Glutamatergic neuron (in vitro differentiated cells): ENCODE measurements at regions not wholly inside any gene's neighbourhood (a gene's known extent, or its start where the extent isn't known, plus 50 kb on each side); places are given as distances from the start of the nearest gene placed in this dataset.

ENCODE experiments used
- DNase-seq: peaks from one replicate; pipeline ENCODE4 v3.0.0; 2022
- H3K27ac Mint-ChIP-seq: one replicate; pipeline ENCODE4 v1.8.0; 2020; ENCODE audit warnings: mild to moderate bottlenecking, mixed read lengths, inconsistent platforms; ENCODE audit not compliant: unreplicated experiment
- H3K27me3 Mint-ChIP-seq: one replicate; pipeline ENCODE4 v1.8.0; 2020; ENCODE audit warnings: mild to moderate bottlenecking, moderate library complexity, mixed read lengths, inconsistent platforms; ENCODE audit not compliant: unreplicated experiment
- H3K36me3 Mint-ChIP-seq: one replicate; pipeline ENCODE4 v1.8.0; 2020; ENCODE audit warnings: mild to moderate bottlenecking, mixed read lengths, inconsistent platforms; ENCODE audit not compliant: unreplicated experiment
- H3K4me1 Mint-ChIP-seq: one replicate; pipeline ENCODE4 v1.8.0; 2020; ENCODE audit warnings: mild to moderate bottlenecking, low read depth, mixed read lengths, inconsistent platforms; ENCODE audit not compliant: unreplicated experiment
- H3K4me3 Mint-ChIP-seq: one replicate; pipeline ENCODE4 v1.8.0; 2020; ENCODE audit warnings: mild to moderate bottlenecking, mixed read lengths, inconsistent platforms; ENCODE audit not compliant: unreplicated experiment
- H3K9me3 Mint-ChIP-seq: one replicate; pipeline ENCODE4 v1.8.0; 2020; ENCODE audit warnings: mild to moderate bottlenecking, moderate library complexity, mixed read lengths, inconsistent platforms; ENCODE audit not compliant: unreplicated experiment
- TF ChIP-seq, protein P1 (sequence below): fragments of 200-600 bp; sonication (generic); IDR thresholded peaks from one replicate; pipeline ENCODE4 v1.5.0; 2021; ENCODE audit not compliant: partially characterized antibody, unreplicated experiment

DNA sequence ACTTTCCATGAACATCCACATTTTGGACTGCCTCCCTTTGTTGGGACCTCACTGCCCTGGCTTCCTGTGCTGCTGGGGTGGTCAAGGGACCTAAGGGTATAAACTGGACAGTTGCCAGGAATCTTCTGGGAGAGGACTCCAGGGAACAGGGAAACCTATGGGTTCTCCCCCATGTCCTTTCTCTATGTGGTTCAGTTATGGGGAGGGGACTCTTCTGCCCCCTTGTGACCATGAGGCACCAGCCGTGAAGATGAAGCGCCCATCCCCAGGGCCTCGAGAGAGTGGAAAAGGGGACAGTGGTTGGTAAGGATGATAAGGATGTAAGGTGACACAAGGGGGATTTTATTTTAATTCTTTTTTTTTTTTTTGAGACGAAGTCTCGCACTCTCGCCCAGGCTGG is 177.0 kb upstream of the TMEM132C start:
- Mint-ChIP-seq H3K9me3 (peaks cover 1% of the 10 kb centered on the region), H3K4me1 (no peaks in the 10 kb centered on the region), H3K36me3 (peaks cover 4% of the 10 kb centered on the region), H3K4me3 (no peak overlapping the region), H3K27me3 (no peaks in the 10 kb centered on the region), H3K27ac (no peak overlapping the region)
- TF ChIP-seq, protein P1, sequence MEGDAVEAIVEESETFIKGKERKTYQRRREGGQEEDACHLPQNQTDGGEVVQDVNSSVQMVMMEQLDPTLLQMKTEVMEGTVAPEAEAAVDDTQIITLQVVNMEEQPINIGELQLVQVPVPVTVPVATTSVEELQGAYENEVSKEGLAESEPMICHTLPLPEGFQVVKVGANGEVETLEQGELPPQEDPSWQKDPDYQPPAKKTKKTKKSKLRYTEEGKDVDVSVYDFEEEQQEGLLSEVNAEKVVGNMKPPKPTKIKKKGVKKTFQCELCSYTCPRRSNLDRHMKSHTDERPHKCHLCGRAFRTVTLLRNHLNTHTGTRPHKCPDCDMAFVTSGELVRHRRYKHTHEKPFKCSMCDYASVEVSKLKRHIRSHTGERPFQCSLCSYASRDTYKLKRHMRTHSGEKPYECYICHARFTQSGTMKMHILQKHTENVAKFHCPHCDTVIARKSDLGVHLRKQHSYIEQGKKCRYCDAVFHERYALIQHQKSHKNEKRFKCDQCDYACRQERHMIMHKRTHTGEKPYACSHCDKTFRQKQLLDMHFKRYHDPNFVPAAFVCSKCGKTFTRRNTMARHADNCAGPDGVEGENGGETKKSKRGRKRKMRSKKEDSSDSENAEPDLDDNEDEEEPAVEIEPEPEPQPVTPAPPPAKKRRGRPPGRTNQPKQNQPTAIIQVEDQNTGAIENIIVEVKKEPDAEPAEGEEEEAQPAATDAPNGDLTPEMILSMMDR = no peak
- no peak for DNase-seq

DNA sequence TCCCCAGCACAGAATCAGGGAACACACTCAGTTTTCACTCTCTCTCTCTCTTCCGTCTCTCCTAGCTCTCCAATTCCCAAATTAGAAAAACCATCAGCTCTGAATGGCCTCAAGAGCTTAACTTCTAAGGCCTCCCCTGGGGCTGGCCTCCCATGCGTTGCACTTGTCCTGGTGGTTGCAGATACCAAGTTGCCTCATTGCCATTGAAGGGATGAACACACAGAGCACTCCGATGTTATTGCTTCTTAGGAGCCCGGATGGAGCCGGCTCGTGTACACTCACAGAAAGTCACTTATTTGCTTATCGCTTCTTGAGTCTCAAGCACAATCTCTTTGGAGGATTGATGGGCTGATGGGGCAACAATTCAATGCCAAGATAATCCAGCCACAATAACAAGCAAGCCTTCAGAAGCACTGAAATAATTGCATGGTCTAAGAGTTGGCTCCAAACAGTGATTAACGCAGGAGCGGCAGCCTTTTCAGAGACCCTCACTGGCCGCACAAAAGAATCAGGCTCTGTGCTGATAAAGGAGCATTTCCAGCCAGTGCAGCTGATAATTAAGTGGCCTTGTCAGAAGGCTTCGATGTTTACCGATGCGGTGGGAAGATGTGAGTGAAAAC is 175.8 kb upstream of the TMEM132C start:
- no peak for DNase-seq
- no peak overlapping the region for H3K27ac Mint-ChIP-seq
- H3K4me3 Mint-ChIP-seq = no peak overlapping the region
- H3K36me3 Mint-ChIP-seq = peaks cover 4% of the 10 kb centered on the region
- TF ChIP-seq, protein P1 = no peak
- H3K9me3 Mint-ChIP-seq = peaks cover 1% of the 10 kb centered on the region
- no peaks in the 10 kb centered on the region for H3K27me3 Mint-ChIP-seq
- no peaks in the 10 kb centered on the region for H3K4me1 Mint-ChIP-seq

DNA sequence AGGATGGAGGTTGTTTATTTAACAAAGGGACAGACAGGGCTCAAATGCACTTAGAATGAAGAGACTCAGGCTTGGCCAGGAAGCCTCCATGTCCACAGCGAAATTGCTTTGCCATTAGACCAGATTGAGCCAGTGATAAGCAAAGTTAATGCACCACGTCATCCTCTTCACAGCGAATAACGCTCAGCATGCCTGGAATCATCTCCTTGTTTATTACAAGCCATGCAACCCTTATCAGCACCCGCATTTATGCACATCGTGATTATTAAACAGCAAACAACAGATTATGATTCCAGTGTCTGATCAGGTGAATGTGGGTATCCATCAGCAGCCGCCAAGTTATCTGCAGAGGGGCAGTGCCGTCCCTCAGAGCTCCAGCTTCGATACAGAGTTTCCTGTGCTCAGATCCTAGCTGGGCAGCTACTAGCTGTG is 175.0 kb upstream of the TMEM132C start:
- Mint-ChIP-seq H3K36me3 (peaks cover 4% of the 10 kb centered on the region), H3K27ac (no peak overlapping the region), H3K4me3 (no peak overlapping the region), H3K9me3 (no peaks in the 10 kb centered on the region), H3K4me1 (no peaks in the 10 kb centered on the region), H3K27me3 (no peaks in the 10 kb centered on the region)
- no peak for DNase-seq
- TF ChIP-seq, protein P1 = no peak

DNA sequence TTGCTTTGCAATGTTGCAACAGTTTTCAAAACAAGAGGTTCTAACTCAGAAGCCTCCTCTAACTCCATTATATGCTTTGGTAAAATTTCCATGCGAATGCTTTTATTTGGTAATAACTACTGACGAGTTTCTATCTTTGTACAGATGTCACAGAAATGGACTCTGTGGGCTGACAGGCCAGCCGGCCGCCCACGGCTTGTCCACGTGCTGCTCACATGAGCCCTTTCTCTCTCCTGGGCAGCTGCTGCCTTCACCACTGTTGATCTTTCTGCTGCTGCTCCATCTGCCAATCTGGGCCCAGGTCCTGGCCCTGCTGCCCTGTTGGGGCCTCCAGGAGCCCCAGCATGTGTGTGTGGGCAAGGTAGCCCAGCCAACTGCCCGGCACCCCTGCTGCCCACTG is 168.2 kb upstream of the TMEM132C start:
- peaks cover 1% of the 10 kb centered on the region for H3K27me3 Mint-ChIP-seq
- H3K9me3 Mint-ChIP-seq = peaks cover 3% of the 10 kb centered on the region
- H3K36me3 Mint-ChIP-seq = peaks cover 6% of the 10 kb centered on the region
- no peaks in the 10 kb centered on the region for H3K4me1 Mint-ChIP-seq
- TF ChIP-seq, protein P1 = no peak
- H3K27ac Mint-ChIP-seq = no peak overlapping the region
- no peak for DNase-seq
- H3K4me3 Mint-ChIP-seq = no peak overlapping the region

DNA sequence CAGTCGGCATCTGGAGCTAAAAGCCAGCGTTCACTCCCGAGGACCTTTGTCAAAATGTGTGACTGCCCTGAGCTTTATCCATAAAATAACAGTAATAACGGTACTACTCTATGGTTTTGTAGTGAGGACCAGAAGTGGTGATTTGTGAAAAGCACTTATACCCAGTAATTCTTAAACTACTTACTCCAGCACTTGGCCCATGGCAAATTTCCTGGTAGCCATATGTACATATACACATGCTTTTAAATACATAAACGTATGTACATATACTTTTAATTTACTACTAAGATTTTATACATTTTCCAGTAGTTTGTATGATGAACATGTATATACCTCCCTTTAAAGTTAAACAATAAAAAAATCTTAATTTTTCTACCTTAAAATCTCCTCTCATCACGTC is 163.8 kb upstream of the TMEM132C start:
- Mint-ChIP-seq H3K9me3 (peaks cover 2% of the 10 kb centered on the region), H3K27me3 (peaks cover 1% of the 10 kb centered on the region), H3K27ac (no peak overlapping the region), H3K4me1 (no peaks in the 10 kb centered on the region), H3K36me3 (peaks cover 6% of the 10 kb centered on the region), H3K4me3 (no peak overlapping the region)
- TF ChIP-seq, protein P1 = no peak
- DNase-seq = no peak
